Mononuclear cell (primary cell): ENCODE measurements at regions not wholly inside any gene's neighbourhood (a gene's known extent, or its start where the extent isn't known, plus 50 kb on each side); places are given as distances from the start of the nearest gene placed in this dataset.
A peak's percentile ranks its signal among the peaks of the same experiment; 100 is the strongest.

Source experiments
- H3K27me3 ChIP-seq: 2 replicates; pipeline ENCODE4 v1.6.0; 2011; ENCODE audit warnings: low read length, control low read depth; ENCODE audit not compliant: insufficient read depth
- H3K4me1 ChIP-seq: 2 replicates; pipeline ENCODE4 v1.5.1; 2011; ENCODE audit warnings: mild to moderate bottlenecking, low read length, control low read depth; ENCODE audit not compliant: insufficient read depth
- H3K4me3 ChIP-seq: 2 replicates; pipeline ENCODE4 v1.5.1; 2011; ENCODE audit warnings: mild to moderate bottlenecking, low read length, moderate library complexity
- H3K9me3 ChIP-seq: 2 replicates; pipeline ENCODE4 v1.5.1; 2011; ENCODE audit warnings: low read depth, mild to moderate bottlenecking, control low read depth, low read length

DNA sequence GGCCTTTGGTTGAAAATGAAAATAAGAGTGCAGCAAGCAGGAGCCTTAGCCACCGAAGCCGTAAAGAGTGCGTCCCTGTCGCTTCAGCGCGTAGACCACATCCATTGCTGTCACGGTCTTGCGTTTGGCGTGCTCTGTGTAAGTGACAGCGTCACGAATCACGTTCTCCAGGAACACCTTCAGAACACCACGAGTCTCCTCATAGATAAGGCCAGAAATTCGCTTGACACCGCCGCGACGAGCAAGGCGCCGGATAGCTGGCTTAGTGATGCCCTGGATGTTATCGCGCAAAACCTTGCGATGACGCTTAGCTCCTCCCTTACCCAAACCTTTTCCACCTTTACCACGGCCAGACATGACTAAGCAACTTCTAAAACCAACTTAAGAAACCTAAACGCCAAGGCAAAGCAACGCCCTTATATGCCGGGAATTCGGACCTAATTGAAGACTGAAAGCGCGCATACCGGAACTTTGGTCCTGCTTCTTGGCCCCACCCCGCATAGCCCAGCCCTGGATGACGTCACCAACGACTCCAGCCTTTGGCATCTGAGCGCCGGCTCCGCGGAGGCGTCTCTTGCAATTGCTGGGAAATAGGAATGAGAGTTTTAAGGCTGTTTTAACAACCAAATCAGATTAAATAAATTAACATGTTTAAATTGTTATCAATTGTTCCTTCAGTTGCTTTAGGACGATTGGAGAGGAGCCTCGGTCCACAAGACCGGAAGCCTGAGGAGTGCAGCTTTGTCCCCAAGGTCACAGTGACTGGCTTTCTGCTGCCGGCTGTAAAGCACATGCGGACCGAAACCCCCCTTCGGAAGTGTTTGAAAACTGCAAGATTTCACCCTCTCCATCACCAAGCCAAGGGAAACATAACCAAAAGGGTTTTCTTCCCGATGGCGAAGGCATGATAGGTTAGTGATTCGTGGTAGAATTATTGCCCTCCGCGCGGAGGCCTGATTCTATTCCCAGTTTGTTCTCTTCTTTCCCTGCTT lies 79.6 kb upstream of the BTN3A2 start:
- H3K4me3 ChIP-seq, result peak overlapping the region; percentile 78
- H3K4me1 ChIP-seq, result peaks cover 16% of the 10 kb centered on the region
- H3K9me3 ChIP-seq, result peaks cover 8% of the 10 kb centered on the region

DNA sequence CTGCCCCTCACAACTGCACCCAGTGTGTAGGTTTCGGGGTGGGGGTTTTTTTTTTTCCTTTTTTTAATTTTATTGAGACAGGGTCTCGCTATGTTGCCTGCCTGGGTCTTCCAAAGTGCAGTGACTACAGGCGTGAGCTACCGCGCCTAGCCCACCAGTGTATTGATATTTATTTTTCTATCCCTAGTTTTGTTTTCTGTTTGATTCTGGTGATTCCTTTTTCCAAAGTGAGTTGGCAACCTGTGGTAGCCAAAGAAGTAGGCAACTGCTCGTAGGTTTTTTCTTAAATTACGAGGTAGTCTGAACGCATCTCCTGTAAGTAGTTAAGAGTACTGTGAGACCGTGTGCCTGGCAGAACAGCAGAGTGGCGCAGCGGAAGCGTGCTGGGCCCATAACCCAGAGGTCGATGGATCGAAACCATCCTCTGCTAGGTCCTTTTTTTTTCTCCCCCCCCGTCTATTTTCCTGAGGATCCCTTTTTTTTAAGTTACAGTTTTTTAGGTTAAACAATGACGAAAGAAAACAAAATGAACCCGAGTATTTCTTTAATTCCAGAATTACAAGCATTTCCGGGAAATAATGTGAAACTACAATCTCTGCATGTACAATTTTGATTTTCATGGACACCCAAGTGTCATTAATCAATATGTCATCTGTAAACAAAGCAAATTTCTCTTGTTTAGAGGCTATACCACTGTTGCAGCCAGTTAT lies 78.7 kb upstream of the BTN3A2 start:
- Histone ChIP-seq H3K4me1 (peaks cover 16% of the 10 kb centered on the region), H3K27me3 (no peaks in the 10 kb centered on the region), H3K4me3 (peak overlapping the region; percentile 78), H3K9me3 (peaks cover 8% of the 10 kb centered on the region)

More for the DNA sequence above, 79.6 kb upstream of the BTN3A2 start:
- H3K27me3 ChIP-seq, result no peaks in the 10 kb centered on the region

DNA sequence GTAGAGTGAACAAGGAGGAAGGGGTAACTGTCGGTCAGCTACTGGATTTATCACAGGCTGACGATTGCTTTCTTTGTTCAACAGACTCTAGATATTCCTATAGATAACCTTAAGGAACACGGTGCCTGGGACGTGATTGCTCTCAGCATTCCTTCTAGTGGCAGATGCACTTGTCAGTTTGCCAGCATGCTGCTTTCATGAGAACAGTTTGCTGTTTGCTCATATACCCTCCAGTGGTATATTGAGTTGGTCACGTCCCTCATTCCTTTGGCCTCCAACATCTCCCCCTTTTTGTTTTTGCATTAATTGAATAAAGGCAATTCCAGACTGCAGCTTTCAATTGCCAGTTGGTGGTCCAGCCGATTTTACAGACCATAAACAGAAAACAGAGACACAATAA lies 76.8 kb upstream of the BTN3A2 start:
- Histone ChIP-seq H3K27me3 (no peaks in the 10 kb centered on the region), H3K9me3 (peaks cover 8% of the 10 kb centered on the region)

DNA sequence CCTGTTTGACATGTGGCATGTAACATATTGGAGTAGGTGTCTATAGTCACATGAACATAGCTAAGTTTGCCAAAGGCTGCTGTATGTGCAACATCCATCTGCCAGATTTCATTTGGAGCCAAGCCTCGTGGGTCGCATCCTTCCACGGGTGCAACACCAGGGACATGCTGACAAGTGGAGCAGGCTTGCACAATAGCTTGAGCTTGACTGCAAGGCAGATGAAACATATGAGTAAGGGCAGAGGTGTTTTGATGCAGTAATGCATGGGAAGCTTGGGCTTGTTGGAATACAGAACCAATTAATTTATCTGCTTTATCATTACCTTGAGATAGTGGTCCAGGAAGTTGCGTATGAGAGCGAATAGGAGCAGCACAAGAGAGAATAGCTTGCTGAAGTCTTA lies 74.1 kb upstream of the BTN3A2 start:
- peaks cover 2% of the 10 kb centered on the region for H3K4me1 ChIP-seq
- H3K9me3 ChIP-seq, result peaks cover 8% of the 10 kb centered on the region
- H3K4me3 ChIP-seq, result no peak overlapping the region

More for the DNA sequence above, 76.8 kb upstream of the BTN3A2 start:
- Histone ChIP-seq H3K4me3 (no peak overlapping the region), H3K4me1 (peaks cover 12% of the 10 kb centered on the region)

DNA sequence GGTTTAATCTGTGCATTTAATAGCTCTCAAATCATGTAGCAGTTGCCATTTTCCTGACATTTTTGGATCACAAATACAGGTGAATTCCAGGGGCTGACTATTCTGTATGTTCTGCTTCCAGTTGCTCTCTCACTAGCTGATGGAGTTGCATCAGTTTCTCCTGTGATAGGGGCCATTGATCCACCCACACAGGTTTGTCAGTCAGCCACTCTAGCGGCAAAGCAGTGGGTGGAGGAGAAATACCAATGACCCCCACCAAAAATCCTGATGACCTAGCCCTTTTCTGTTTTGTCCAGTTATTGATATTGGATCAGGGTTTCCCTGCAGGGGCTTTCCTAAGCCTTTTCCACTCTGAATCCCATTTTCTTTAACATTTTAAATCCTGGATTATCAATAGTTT lies 72.3 kb upstream of the BTN3A2 start:
- H3K4me1 ChIP-seq, result no peaks in the 10 kb centered on the region
- no peak overlapping the region for H3K4me3 ChIP-seq
- peaks cover 8% of the 10 kb centered on the region for H3K9me3 ChIP-seq
- no peaks in the 10 kb centered on the region for H3K27me3 ChIP-seq

More for the DNA sequence above, 74.1 kb upstream of the BTN3A2 start:
- no peaks in the 10 kb centered on the region for H3K27me3 ChIP-seq

DNA sequence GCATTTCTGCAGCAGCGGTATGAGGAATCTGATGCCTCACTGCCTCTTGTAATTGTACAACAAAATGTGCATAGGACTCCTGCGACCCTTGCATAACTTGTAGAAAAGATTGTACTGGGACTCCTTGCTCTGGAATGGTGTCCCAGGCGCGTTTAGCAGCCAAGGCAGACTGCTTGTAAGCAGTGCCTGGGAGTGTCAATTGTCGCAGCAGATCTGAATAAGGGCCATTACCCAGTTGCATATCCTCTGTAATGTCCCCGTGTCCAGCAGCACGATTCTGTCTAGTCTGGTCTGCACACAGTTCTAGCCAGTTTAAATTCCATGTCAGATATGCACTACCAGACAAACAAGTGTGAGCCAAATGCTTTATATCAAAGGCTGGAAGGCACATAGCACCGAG lies 70.7 kb upstream of the BTN3A2 start:
- Histone ChIP-seq H3K4me3 (no peak overlapping the region), H3K27me3 (no peaks in the 10 kb centered on the region), H3K4me1 (no peaks in the 10 kb centered on the region)

DNA sequence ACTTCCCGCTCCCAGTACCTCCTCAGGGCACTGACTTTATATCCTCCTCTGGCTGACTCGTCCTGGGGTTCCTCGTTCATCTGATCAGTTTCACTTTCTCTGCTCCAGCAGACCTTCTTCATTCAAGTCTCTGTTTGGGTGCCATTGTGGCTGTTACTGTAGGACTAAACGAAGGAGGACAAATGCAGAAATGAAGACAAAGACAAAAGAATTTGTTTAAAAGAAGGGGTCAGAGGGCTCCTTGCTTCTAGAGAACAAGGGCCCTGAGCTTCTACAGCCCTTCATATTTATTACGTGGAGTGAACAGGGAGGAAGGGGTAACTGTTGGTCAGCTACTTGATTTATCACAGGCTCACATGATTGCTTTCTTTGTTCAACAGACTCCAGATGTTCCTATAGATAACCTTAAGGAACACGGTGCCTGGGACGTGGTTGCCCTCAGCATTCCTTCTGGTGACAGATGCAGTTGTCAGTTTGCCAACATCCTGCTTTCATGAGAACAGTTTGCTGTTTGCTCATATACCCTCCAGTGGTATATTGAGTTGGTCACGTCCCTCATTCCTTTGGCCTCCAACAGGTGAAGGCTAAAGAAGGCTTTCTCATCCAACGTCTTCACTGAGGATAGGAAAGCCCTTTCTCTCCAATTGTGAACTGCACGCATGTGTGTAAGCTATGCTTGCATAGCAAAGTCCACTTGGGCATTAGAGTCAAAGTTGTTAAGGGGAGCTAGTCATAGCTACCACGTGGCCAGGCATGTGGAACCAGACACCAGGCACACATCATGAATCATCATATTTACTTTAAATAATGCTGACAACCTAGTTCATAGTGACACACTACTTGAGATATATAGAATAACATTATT lies 69.1 kb upstream of the BTN3A2 start:
- Histone ChIP-seq H3K27me3 (no peaks in the 10 kb centered on the region), H3K9me3 (no peaks in the 10 kb centered on the region), H3K4me3 (no peak overlapping the region), H3K4me1 (no peaks in the 10 kb centered on the region)

More for the DNA sequence above, 70.7 kb upstream of the BTN3A2 start:
- no peaks in the 10 kb centered on the region for H3K9me3 ChIP-seq

DNA sequence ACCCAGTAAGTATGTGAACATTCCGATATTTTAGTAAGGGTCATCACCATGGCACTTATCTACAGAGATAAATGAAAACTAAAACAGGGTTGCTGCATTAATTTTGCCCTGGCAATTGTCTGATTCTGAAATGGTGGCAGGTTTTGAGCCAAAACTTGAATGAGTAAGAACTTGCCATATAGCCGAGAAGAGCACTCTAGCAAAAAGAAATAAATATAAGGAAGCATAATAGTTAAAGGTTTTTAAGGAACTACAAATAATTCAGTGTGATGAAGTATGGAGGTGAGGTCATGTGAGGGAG lies 68.5 kb upstream of the BTN3A2 start:
- Histone ChIP-seq H3K4me3 (no peak overlapping the region), H3K4me1 (no peaks in the 10 kb centered on the region), H3K9me3 (no peaks in the 10 kb centered on the region), H3K27me3 (no peaks in the 10 kb centered on the region)

DNA sequence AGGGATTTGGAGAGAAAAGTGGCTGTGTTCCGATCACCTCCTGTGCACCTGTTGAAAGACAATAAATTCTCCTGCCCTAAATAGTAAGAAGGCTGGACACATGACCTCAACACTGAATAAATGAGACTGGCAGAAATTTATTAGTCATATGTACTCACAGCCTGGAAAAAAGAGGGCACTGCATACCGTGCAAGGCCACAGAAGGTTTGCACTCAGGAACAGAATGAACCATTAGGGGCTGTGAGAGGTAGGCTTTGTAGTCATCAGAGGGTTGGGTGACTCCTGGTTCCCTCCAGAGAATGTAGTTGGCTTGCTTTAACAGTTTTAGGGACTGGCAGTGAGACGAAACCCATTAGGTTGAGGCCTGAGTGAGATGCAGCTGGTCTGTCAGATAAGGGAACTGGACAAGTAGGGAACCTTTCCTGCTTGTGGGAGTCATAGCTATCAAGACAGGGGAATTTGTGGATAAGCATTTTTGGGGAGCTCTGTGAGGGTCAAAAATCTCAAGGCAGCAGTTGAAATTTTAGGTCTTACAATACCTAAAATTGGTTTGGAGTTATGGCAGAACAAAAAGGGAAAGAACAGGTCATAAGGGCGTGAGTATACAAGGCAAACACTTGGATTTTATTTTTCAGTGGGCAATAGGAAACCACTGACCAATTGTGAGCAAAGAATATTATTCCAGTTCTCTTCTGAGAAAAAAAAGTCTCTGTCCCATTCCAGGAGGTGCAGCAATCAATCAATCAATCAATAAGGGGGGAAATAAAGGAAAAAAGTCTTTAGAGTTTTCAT lies 67.9 kb upstream of the BTN3A2 start:
- no peaks in the 10 kb centered on the region for H3K27me3 ChIP-seq
- no peaks in the 10 kb centered on the region for H3K9me3 ChIP-seq
- H3K4me3 ChIP-seq, result no peak overlapping the region
- no peaks in the 10 kb centered on the region for H3K4me1 ChIP-seq

DNA sequence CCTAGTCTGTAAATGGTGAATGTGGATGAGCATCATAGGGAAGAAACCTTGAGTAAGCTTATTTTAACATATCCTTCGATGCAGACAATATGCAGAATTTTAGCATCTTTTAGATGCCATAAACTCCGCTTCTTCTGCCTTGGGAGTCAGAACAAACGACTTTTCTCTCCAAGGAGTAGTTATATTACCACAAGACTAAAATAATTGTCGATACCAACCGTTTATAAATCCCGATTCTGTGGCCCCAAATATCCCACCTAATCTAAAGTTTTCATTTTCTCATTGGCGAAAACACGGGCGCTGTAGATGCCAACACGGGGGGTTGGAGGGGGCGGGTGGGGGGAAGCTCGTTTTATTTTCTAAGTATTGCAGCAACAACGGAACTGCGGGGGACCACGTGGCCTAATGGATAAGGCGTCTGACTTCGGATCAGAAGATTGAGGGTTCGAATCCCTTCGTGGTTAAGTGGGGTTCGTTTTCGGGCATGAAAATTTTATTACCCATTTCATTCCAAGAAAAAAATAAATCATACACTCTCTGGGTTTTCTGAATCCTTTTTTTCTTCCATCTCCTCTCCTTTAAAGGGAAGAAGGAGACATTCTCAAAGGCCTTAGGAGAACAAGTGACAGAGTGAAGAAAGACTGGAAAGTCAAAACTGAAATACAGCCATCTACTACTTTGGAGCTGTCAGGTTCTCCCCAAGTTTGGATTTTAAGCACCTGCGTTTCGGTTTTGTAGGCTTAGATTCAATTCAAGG lies 65.5 kb upstream of the BTN3A2 start:
- Histone ChIP-seq H3K4me3 (no peak overlapping the region), H3K9me3 (no peaks in the 10 kb centered on the region), H3K27me3 (no peaks in the 10 kb centered on the region), H3K4me1 (peaks cover 8% of the 10 kb centered on the region)

DNA sequence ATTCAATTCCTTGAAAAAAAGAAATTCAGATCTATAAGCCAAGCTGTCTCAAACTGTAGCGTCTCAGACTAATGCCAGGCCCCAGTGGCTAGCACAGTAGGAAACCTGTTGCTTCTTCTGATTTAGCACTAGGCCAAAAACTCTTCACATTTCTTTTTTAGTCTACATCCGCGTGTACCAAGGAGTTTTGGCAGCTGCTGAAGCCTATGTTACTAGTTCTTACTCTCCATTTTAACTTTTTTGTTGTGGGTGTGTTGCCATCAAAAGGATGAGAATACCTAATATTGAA lies 65.0 kb upstream of the BTN3A2 start:
- Histone ChIP-seq H3K4me3 (no peak overlapping the region), H3K9me3 (no peaks in the 10 kb centered on the region), H3K27me3 (no peaks in the 10 kb centered on the region), H3K4me1 (peaks cover 12% of the 10 kb centered on the region)

DNA sequence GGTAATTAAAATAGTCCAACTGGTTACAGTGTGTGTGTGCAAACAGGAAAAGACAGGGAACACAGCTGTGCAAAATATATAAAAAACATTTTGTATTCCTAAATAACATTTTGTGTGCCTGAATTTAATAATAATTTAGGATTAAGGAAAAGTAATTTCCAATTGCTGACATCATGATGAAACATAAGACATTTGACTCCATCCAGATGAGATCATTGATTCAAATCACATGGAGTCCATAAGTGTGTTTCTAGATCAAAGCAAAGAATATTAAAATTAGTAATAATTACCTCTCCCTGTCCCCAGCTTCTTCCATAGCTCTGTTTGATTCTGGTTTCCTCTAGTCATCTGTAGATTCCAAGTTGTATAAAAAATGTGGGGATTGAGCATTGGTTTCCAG lies 64.6 kb upstream of the BTN3A2 start:
- H3K4me3 ChIP-seq, result no peak overlapping the region
- no peaks in the 10 kb centered on the region for H3K9me3 ChIP-seq
- no peaks in the 10 kb centered on the region for H3K27me3 ChIP-seq
- peaks cover 16% of the 10 kb centered on the region for H3K4me1 ChIP-seq

DNA sequence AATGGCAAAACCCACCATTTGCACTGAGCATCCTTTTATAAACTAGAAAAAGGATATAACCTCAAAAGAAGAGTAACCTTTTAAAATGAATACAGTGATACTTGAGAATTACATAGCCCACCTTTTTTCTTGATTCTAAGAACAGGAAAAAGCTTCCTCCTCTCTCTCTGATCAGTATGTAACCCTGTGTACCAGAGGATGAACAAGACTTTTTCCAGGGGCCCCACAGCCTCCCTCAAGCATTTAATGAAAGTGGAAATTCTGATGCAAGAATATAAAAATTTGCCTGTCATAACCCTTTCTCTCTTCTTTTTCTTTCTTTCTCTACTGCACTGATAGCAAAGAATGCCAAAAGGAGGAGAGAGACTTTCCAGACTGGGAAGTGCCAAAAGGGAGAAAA lies 64.2 kb upstream of the BTN3A2 start:
- Histone ChIP-seq H3K4me1 (peaks cover 17% of the 10 kb centered on the region), H3K27me3 (no peaks in the 10 kb centered on the region), H3K4me3 (no peak overlapping the region), H3K9me3 (no peaks in the 10 kb centered on the region)

DNA sequence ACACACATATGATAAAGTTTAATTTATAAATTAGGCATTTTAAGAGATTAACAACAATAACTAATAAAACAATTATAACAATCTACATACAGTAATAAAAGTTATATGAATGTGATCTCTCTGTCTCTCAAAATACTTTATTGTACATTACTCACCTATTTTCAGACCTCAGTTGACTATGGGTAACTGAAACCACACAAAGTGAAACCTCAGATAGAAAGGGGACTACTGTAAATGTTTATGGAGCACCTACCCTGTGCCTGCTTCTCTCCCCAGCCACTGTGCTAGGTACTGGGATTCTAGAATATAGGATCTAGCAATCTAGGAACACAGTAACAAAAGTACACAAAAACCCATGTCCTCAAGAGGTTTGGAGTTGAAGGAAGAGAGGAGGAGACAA lies 63.4 kb upstream of the BTN3A2 start:
- Histone ChIP-seq H3K4me3 (no peak overlapping the region), H3K9me3 (no peaks in the 10 kb centered on the region), H3K4me1 (peaks cover 17% of the 10 kb centered on the region), H3K27me3 (no peaks in the 10 kb centered on the region)
